Activated CD8-positive, alpha-beta memory T cell treated with anti-CD3 and anti-CD28 coated beads for 36 hours (primary cell): ENCODE measurements at regions not wholly inside any gene's neighbourhood (a gene's known extent, or its start where the extent isn't known, plus 50 kb on each side); places are given as distances from the start of the nearest gene placed in this dataset.

ENCODE experiments used
- CTCF ChIA-PET: fragments of 350-600 bp; sonication (Branson Sonifier 250); formaldehyde crosslinking; loops from one replicate; lab custom pipeline; 2021; ENCODE audit warnings: antibody characterized with exemption; lab: Charles Lee
- POLR2A ChIA-PET: fragments of 350-600 bp; sonication (Branson Sonifier 250); formaldehyde crosslinking; loops from one replicate; lab custom pipeline; 2021; ENCODE audit warnings: antibody characterized with exemption; lab: Charles Lee

DNA sequence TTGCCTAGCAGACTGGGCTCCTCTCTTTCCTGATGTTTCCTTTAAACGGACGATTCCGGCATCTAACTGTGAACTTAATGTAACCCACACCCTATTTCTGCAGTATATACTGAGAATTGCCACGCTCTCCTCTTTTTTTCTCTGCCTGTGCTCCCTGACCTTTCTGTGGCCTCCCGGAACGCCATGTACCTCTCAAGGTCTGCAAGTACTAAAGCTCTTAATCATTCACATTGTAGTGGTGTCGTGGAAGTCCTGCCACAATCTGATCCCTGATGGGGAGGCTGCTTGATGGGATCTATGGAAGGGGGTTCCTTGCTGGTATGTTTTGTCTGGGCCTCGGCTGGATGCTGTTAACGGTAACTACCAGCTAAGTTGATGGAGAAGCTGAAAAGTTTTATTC is 302.9 kb upstream of the EPHA5 start:
- POLR2A ChIA-PET, result no interaction called here

DNA sequence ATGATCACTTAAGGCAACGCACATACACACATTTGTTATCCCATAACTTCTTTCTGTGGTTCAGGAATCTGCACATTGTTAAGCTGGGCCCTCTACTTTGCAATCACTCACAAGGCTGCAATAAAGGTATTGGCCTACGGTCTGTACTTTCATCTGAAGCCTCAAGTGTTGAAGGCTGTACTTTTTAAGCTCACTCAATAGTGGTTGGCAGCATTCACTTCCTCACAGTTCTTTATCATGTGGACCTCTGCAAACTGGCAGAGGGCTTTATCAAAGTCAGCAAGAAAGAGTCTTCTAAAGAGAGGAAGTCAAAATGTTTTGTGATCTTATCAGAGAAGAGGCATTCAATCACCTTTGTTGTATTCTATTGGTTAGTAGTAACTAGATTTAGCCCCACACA is 301.4 kb upstream of the EPHA5 start:
- POLR2A ChIA-PET, result no interaction called here
- CTCF ChIA-PET, result interaction anchor here (0.7 kb wide), 1 partner anchor 114 kb away, joined by 3 read pairs; no protein-coding TSS in a partner anchor

More for the DNA sequence above, 302.9 kb upstream of the EPHA5 start:
- CTCF ChIA-PET, result no interaction called here

- ChIA-PET POLR2A (no interaction called here), CTCF (no interaction called here)
Measured at GRCh38 chr4:65968831-65969558, 298.7 kb upstream of the EPHA5 start.

- CTCF ChIA-PET, result no interaction called here
- POLR2A ChIA-PET, result no interaction called here
Measured at GRCh38 chr4:65960751-65961150, 290.5 kb upstream of the EPHA5 start.

DNA sequence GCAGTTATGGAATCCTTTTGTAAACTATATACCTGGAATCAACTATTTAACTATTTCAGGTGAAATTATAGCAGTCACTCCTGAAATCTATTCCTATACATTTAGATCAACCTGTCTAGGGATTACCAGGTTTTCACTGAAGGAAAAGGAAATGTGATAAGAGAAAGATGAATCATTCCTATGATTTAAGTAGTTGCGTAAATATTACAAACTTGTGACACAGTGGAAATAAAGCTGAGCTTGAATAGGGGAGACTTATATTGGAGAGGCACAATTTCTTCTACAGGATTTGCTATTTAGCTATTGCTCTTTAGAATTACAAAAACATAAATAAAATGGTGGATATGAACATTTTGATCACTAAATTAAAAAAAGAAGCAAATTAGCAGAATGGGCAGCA is 284.1 kb upstream of the EPHA5 start:
- POLR2A ChIA-PET, result no interaction called here
- CTCF ChIA-PET, result no interaction called here

GRCh38 chr4:65951177-65951576 is 280.9 kb upstream of the EPHA5 start:
- CTCF ChIA-PET, result no interaction called here
- POLR2A ChIA-PET, result no interaction called here

- POLR2A ChIA-PET, result no interaction called here
- CTCF ChIA-PET, result no interaction called here
Measured at GRCh38 chr4:65943076-65943475, 272.8 kb upstream of the EPHA5 start.

DNA sequence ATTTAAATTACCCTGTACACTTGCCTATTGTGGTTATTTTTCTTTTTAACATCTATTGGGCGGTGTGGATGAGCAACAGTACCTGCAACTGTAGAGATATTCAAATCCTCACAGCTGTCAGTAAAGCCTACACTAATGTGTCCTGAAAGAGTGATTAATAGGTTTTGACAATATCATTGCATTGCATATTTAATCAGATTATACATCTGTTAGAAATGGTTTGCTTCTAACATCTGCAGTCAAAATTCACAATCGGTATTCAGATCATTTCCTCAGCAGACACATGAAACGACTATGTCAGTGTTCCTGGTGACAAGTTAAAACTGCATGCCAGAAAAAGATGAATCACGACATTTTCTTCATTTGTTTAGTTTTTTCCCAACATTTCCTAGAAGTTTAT is 254.6 kb upstream of the EPHA5 start:
- POLR2A ChIA-PET, result no interaction called here

GRCh38 chr4:65923616-65924015 is 253.3 kb upstream of the EPHA5 start:
- POLR2A ChIA-PET, result no interaction called here
- CTCF ChIA-PET, result no interaction called here

More for the DNA sequence above, 254.6 kb upstream of the EPHA5 start:
- CTCF ChIA-PET, result no interaction called here

- ChIA-PET POLR2A (no interaction called here), CTCF (no interaction called here)
Measured at GRCh38 chr4:65921180-65921579, 250.9 kb upstream of the EPHA5 start.

DNA sequence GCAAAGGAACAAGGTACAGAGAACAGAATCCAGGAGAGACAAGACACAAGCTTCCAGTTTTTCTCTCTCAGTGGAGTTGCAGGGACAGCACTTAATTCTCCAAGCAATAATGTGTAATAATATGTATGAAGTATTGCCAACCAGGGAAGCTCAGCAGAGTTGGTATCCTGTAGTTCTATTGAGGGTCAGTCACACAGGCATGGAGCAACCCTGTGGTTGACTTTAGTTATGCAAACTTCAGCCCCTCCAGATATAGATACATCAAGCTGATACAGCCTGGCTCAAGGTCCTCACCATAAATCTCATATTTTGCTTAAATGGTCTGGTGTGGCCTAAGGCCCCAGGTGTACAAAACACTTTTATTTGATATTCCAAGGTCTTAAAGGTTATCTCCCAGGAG is 248.6 kb upstream of the EPHA5 start:
- ChIA-PET CTCF (no interaction called here), POLR2A (no interaction called here)

DNA sequence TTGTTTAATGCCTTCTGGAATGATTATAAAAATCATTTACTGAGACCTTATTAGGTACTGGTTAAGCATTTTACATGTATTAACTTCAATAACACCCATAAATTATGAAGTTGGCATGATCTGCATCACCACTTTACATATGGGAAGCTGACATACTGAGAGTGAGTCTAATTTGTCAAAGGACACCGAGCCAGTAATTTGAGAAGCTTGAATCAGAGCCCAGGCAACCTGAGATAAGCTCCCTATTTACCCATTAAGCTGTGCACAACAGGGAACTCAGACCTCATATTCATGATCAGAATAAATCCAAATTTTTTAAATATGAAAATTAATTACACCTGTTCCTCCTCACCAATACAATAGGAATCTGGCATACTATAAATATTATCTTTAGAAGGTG is 247.9 kb upstream of the EPHA5 start:
- CTCF ChIA-PET, result no interaction called here
- POLR2A ChIA-PET, result no interaction called here

GRCh38 chr4:65917486-65917885 is 247.2 kb upstream of the EPHA5 start:
- ChIA-PET CTCF (no interaction called here), POLR2A (no interaction called here)

GRCh38 chr4:65911720-65912119 is 241.4 kb upstream of the EPHA5 start:
- ChIA-PET POLR2A (no interaction called here), CTCF (no interaction called here)

DNA sequence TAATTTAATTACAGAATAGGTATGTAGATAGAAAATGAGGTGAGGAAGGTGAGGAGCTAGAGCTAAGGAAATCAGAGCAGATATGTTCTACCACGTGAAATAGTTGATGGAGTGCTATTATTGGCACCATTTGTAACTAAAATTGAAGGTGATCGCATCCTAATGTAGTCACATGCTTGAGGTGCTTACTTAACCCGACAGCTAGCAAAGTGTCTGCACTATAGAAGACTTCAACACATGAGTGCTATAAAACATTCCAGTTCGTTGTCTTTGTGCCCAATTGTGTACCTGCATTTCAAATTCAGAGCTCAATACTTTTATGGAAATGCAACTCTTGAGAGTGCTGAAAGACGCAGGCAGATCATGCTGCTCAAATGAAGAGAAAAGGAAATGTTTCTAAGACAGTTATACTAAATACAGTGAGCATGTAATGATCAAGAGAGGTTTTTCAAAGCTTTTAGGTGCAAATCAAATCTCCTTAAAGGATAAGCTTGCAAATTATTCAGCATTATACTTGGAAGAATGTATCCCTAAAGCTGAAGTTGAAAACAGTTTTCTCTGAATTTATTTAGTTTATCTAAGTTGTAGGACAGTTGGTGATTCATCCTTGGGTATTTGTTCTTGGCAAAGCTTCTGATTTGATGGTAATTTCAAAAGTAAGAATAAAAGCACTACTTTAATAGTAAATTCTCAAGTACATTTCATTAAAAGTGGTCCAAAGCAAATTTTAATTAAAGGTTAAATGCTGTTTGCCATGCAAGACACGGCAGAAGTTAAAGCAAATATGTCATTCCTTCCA is 223.9 kb upstream of the EPHA5 start:
- ChIA-PET POLR2A (no interaction called here), CTCF (no interaction called here)

GRCh38 chr4:65893271-65893670 is 223.0 kb upstream of the EPHA5 start:
- POLR2A ChIA-PET, result no interaction called here
- CTCF ChIA-PET, result no interaction called here

DNA sequence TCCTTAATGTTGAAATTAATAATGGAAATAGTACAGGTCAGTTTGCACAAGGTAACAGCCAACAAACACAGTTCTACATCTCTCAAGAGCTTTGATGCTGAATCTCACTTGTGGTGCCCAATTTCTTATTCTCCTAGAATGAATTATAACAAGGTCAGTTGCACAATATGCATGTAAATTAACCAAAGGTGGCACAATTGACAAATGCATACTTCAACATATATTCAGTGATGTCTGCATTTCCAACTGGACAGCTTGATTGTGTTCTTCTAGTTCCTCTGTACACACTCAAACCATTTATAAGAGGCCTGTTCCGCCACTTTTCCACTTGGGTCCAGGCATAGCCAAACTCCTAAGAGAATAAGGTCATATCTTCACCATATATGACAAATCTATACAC is 210.3 kb upstream of the EPHA5 start:
- ChIA-PET CTCF (no interaction called here), POLR2A (interaction anchor here (0.6 kb wide), 1 partner anchor 65 kb away, joined by 3 read pairs; no protein-coding TSS in a partner anchor)

DNA sequence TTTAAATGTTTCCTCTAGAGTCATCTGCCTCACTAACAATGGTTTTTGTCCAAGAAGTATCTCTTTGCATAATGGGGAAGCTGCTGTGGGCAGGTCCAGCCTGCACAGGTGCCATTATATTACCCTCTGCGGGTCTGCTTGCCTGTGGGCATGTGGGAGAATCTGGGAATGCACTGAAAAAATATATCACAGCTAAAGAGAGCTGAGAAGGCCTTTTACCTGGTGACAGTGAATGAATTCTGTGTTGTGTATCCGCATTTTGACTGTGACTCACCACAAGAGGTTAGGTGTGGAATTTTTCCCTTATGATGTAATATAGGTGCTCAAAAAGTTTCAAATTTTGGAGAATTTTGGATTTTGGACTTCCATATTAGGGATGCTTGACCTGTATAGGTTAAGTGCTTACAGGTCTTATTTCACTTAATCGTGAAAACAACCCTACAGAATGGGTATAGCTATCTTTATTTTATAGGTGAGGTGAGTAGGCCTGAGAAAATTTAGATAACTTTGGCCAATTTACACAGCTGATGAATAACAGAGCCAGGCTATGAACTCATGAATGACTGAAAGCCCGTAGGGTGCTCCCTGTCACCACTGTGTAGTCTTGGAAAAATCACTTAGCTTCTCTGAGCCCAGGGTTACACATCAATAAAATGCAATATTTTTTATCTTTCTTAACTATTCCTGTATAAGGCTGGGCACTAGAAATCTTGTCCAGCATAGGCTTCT is 198.0 kb upstream of the EPHA5 start:
- ChIA-PET POLR2A (no interaction called here), CTCF (interaction anchor here (0.6 kb wide), 1 partner anchor 21 kb away, joined by 3 read pairs; no protein-coding TSS in a partner anchor)

DNA sequence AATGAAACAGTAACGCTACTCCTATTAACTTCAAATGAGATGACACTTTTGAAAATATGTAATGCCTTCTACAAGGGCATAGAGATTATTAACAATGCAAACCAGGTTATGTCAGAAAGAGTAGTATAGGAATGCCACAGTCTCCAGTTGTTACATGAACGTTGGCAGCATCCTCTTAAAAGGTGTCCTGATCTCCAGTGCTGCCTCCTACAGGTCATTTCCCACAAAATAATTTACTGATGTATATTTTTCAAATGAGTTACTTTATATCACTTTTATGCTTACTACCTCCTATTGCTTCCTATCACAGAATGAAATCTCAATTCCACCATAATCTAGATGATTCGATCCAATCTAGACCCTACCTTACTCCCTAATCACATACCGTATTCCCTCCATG is 195.2 kb upstream of the EPHA5 start:
- POLR2A ChIA-PET, result no interaction called here
- CTCF ChIA-PET, result no interaction called here

- POLR2A ChIA-PET, result no interaction called here
- CTCF ChIA-PET, result no interaction called here
Measured at GRCh38 chr4:65861993-65862392, 191.7 kb upstream of the EPHA5 start.
